Cardiac muscle cell (in vitro differentiated cells and primary cell): ENCODE measurements at regions not wholly inside any gene's neighbourhood (a gene's known extent, or its start where the extent isn't known, plus 50 kb on each side); places are given as distances from the start of the nearest gene placed in this dataset.
A peak's percentile ranks its signal among the peaks of the same experiment; 100 is the strongest.

Experiments
- DNase-seq, 2 donors: peaks; one replicate each; pipeline versions ENCODE4 v3.0.0 to v3.0.0-alpha.2; 2010 to 2017; ENCODE audit warnings: low read depth in 1 of 2, low spot score in 1 of 2
- H3K27ac ChIP-seq: fragments of 200-600 bp; sonication (generic); 2 replicates; pipeline ENCODE4 v1.5.1; 2016
- H3K27me3 ChIP-seq: fragments of 200-600 bp; sonication (generic); 2 replicates; pipeline ENCODE4 v1.6.0; 2016; ENCODE audit warnings: control low read depth
- H3K36me3 ChIP-seq: fragments of 200-600 bp; sonication (generic); 2 replicates; pipeline ENCODE4 v1.5.1; 2016; ENCODE audit warnings: control low read depth
- H3K4me1 ChIP-seq: fragments of 200-600 bp; sonication (generic); 2 replicates; pipeline ENCODE4 v1.8.1; 2017; ENCODE audit warnings: low read depth, mild to moderate bottlenecking, mixed run types
- H3K4me3 ChIP-seq: fragments of 200-600 bp; sonication (generic); 2 replicates; pipeline ENCODE4 v1.5.1; 2016; ENCODE audit warnings: mild to moderate bottlenecking
- H3K9me3 ChIP-seq: fragments of 200-600 bp; sonication (generic); 2 replicates; pipeline ENCODE4 v1.5.1; 2017; ENCODE audit warnings: low read depth, mild to moderate bottlenecking, control low read depth
- TF ChIP-seq, protein P1 (sequence below): IDR thresholded peaks from 2 replicates; pipeline ENCODE4 v1.5.1; 2012; ENCODE audit warnings: low read depth, mild to moderate bottlenecking, low read length

DNA sequence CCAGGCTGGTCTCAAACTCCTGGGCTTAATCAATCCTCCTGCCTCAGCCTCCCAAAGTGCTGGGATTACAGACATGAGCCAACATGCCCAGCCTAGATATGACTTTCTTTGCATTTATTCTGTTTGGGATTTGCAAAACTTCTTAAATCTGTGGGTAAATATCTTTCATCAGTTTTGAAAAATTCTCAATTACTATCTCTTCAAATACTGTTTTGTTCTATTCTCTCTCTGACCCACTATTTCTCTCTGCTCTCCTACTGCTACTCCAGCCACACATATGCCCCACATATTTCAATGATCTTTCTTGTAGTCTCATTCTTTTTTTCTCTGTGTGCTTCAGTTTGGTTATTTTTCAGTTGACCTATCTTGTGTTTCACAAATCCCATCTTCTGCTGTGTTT lies 205.1 kb downstream of the CHIC2 start:
- no peak for DNase-seq
- Histone ChIP-seq H3K36me3 (no peaks in the 10 kb centered on the region), H3K4me3 (no peak overlapping the region), H3K4me1 (peaks cover 32% of the 10 kb centered on the region), H3K9me3 (no peaks in the 10 kb centered on the region), H3K27ac (no peak overlapping the region), H3K27me3 (no peaks in the 10 kb centered on the region)
- TF ChIP-seq, protein P1, sequence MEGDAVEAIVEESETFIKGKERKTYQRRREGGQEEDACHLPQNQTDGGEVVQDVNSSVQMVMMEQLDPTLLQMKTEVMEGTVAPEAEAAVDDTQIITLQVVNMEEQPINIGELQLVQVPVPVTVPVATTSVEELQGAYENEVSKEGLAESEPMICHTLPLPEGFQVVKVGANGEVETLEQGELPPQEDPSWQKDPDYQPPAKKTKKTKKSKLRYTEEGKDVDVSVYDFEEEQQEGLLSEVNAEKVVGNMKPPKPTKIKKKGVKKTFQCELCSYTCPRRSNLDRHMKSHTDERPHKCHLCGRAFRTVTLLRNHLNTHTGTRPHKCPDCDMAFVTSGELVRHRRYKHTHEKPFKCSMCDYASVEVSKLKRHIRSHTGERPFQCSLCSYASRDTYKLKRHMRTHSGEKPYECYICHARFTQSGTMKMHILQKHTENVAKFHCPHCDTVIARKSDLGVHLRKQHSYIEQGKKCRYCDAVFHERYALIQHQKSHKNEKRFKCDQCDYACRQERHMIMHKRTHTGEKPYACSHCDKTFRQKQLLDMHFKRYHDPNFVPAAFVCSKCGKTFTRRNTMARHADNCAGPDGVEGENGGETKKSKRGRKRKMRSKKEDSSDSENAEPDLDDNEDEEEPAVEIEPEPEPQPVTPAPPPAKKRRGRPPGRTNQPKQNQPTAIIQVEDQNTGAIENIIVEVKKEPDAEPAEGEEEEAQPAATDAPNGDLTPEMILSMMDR: no peak

DNA sequence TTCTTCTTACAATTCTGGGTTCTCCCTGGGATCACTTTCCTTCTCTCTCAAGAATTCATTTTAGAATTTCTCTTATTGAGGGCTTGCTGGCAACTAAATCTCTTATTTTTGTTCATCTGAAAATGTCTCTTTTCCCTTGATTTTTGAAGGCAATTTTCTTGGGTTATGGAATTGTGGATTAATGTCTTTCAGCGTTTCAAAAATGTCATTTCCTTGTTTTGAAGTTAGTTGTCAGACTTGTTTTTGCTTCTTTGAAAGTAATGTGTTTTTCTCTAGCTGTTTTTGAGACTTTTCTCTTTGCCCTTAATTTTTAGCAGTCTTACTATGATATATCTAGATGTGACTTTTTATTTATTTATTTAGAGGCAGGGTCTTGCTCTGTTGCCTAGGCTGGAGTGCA lies 205.7 kb downstream of the CHIC2 start:
- DNase-seq: no peak
- H3K27ac ChIP-seq: no peak overlapping the region
- H3K4me1 ChIP-seq: peaks cover 27% of the 10 kb centered on the region
- TF ChIP-seq, protein P1: no peak
- no peaks in the 10 kb centered on the region for H3K36me3 ChIP-seq
- no peaks in the 10 kb centered on the region for H3K27me3 ChIP-seq
- no peaks in the 10 kb centered on the region for H3K9me3 ChIP-seq
- no peak overlapping the region for H3K4me3 ChIP-seq

DNA sequence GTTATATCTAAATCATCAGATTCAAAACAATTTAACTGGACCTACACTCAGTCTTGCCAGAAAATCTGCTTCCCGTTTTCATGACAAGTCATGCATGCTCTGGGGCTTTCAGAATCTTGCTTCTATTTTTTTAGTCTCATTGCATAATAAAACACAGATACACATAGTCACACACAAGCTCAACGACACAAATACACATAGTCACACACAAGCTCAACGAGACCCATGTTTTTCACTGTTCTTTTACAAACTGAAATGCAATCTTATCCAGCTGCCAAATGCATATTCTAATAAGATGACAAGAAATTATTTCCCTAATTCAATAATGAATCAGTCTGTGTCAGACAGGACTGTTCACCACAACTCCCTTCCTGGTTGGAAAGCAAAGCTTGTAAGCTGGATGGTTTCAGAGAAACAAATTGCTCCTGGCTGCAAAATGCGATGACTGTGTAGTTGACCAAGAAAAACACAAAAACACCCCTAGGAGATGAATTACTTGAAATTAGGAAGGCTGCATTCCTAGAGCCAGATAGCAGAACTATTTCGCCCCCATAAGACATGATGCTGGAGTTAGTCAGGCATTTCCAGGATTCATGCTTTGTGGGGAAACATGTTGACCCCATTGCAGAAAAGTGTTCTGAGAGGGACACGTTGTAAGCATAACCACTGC lies 208.7 kb downstream of the CHIC2 start:
- H3K9me3 ChIP-seq: no peaks in the 10 kb centered on the region
- peak in 1 of 2 donors; percentile 90 for DNase-seq
- no peak overlapping the region for H3K4me3 ChIP-seq
- no peak overlapping the region for H3K27ac ChIP-seq
- H3K4me1 ChIP-seq: peaks cover 8% of the 10 kb centered on the region
- H3K27me3 ChIP-seq: no peaks in the 10 kb centered on the region
- H3K36me3 ChIP-seq: no peaks in the 10 kb centered on the region
- TF ChIP-seq, protein P1: no peak

DNA sequence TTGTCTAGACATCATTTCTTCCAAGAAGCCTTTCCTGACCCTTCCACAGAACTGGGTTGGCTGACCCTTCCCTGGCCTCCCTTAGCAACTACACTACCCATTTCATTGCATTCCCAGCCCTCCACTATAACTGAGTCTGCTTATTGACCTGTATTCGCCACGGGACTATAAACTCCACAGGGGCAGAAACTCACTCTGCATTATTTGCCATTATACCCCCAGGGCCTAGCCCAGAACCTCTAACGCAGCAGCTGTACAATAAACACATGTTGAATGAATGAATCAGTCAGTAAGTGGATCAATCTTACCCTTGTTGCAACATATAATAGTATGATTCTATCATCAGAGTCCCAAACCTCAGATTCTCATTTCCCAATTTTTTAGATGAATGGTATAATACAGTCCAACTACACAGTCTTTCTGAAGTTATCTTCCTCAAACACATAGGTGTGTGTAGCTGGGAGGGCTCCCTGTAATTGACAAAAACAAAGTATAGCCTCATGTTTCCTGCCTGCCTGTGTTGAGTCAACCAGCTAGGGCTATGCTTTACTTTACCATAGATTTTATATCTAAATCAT lies 209.3 kb downstream of the CHIC2 start:
- Histone ChIP-seq H3K36me3 (no peaks in the 10 kb centered on the region), H3K4me1 (peaks cover 6% of the 10 kb centered on the region), H3K4me3 (no peak overlapping the region), H3K9me3 (no peaks in the 10 kb centered on the region), H3K27me3 (no peaks in the 10 kb centered on the region), H3K27ac (no peak overlapping the region)
- peak in 1 of 2 donors; percentile 36 for DNase-seq
- TF ChIP-seq, protein P1: no peak

DNA sequence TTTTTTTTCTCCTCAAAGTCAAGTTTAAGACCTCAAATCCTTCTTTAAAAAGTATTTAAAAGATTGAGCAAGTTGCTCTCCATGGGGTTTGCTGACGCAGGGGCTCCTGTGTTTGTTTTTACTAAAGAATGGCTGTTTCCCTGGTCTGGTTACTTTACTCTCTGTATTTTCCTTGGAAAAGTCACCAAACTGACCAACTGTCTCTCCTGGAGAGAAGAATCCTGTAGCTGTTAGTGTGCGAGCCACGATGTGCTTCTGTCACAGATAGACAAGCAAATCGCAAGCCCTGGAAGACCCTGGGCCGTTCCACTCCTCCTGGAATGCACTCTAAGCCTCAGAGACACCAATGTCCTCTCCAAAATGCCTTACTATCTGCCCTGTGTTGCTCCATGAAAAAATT lies 212.1 kb downstream of the CHIC2 start:
- H3K4me1 ChIP-seq: no peaks in the 10 kb centered on the region
- TF ChIP-seq, protein P1: no peak
- H3K9me3 ChIP-seq: no peaks in the 10 kb centered on the region
- H3K27ac ChIP-seq: no peak overlapping the region
- peak in 1 of 2 donors; percentile 54 for DNase-seq
- no peaks in the 10 kb centered on the region for H3K36me3 ChIP-seq
- H3K4me3 ChIP-seq: no peak overlapping the region
- no peaks in the 10 kb centered on the region for H3K27me3 ChIP-seq
